ENCODE measurements at regions not wholly inside any gene's neighbourhood (a gene's known extent, or its start where the extent isn't known, plus 50 kb on each side); places are given as distances from the start of the nearest gene placed in this dataset.

- no peak for DNase-seq
These were observed 210.0 kb upstream of the PPP2R3A start for GRCh38 chr3:135755330-135756105.

- no peak for DNase-seq
These were observed 209.3 kb upstream of the PPP2R3A start for GRCh38 chr3:135756106-135756668.

GRCh38 chr3:135757421-135757820 lies 208.1 kb upstream of the PPP2R3A start:
- no peak for DNase-seq

- DNase-seq = no peak
These were observed 206.6 kb upstream of the PPP2R3A start for GRCh38 chr3:135758961-135759360.

GRCh38 chr3:135759651-135760050 lies 205.9 kb upstream of the PPP2R3A start:
- no peak for DNase-seq

GRCh38 chr3:135760581-135760980 lies 204.9 kb upstream of the PPP2R3A start:
- DNase-seq = no peak

- DNase-seq = no peak
These were observed 203.2 kb upstream of the PPP2R3A start for GRCh38 chr3:135762188-135762856.

- DNase-seq = no peak
These were observed 199.4 kb upstream of the PPP2R3A start for GRCh38 chr3:135766115-135766514.

GRCh38 chr3:135771760-135772159 lies 193.8 kb upstream of the PPP2R3A start:
- DNase-seq = no peak

- no peak for DNase-seq
These were observed 186.5 kb upstream of the PPP2R3A start for GRCh38 chr3:135779024-135779423.

- no peak for DNase-seq
These were observed 185.8 kb upstream of the PPP2R3A start for GRCh38 chr3:135779590-135780235.

- no peak for DNase-seq
These were observed 184.3 kb upstream of the PPP2R3A start for GRCh38 chr3:135781026-135781815.

- no peak for DNase-seq
These were observed 181.0 kb upstream of the PPP2R3A start for GRCh38 chr3:135784557-135784956.

- DNase-seq = no peak
These were observed 177.4 kb upstream of the PPP2R3A start for GRCh38 chr3:135788146-135788545.

- no peak for DNase-seq
These were observed 176.6 kb upstream of the PPP2R3A start for GRCh38 chr3:135788978-135789377.

GRCh38 chr3:135792174-135792573 lies 173.4 kb upstream of the PPP2R3A start:
- no peak for DNase-seq

- no peak for DNase-seq
These were observed 172.6 kb upstream of the PPP2R3A start for GRCh38 chr3:135792858-135793475.

GRCh38 chr3:135800071-135800549 lies 165.4 kb upstream of the PPP2R3A start:
- no peak for DNase-seq

- DNase-seq = no peak
These were observed 164.5 kb upstream of the PPP2R3A start for GRCh38 chr3:135801018-135801417.

- DNase-seq = no peak
These were observed 163.4 kb upstream of the PPP2R3A start for GRCh38 chr3:135802171-135802570.

- no peak for DNase-seq
These were observed 162.4 kb upstream of the PPP2R3A start for GRCh38 chr3:135803028-135803692.

GRCh38 chr3:135805752-135806151 lies 159.8 kb upstream of the PPP2R3A start:
- DNase-seq = no peak

Data from NCI-H2029 (cell line).